EL (cell line): ENCODE measurements at regions not wholly inside any gene's neighbourhood (a gene's known extent, or its start where the extent isn't known, plus 50 kb on each side); places are given as distances from the start of the nearest gene placed in this dataset.

ENCODE experiments used
- DNase-seq: peaks from one replicate; pipeline ENCODE4 v3.0.0-alpha.2; 2016

- no peak for DNase-seq
These were observed 88.1 kb upstream of the STARD13 start for GRCh38 chr13:33373624-33374023.

- no peak for DNase-seq
These were observed 89.9 kb upstream of the STARD13 start for GRCh38 chr13:33375421-33375820.

- DNase-seq = no peak
These were observed 90.7 kb upstream of the STARD13 start for GRCh38 chr13:33376212-33376611.

- no peak for DNase-seq
These were observed 91.9 kb upstream of the STARD13 start for GRCh38 chr13:33377411-33377810.

- no peak for DNase-seq
These were observed 92.3 kb upstream of the STARD13 start for GRCh38 chr13:33377825-33378224.

- DNase-seq = no peak
These were observed 94.1 kb upstream of the STARD13 start for GRCh38 chr13:33379608-33380007.

- no peak for DNase-seq
These were observed 95.0 kb upstream of the STARD13 start for GRCh38 chr13:33380487-33381079.

- no peak for DNase-seq
These were observed 95.6 kb upstream of the STARD13 start for GRCh38 chr13:33381180-33381579.

GRCh38 chr13:33381906-33382305 is 96.4 kb upstream of the STARD13 start:
- DNase-seq = no peak

- no peak for DNase-seq
These were observed 98.4 kb upstream of the STARD13 start for GRCh38 chr13:33383724-33384577.

- DNase-seq = no peak
These were observed 102.9 kb upstream of the STARD13 start for GRCh38 chr13:33388286-33388998.

- DNase-seq = no peak
These were observed 107.3 kb upstream of the STARD13 start for GRCh38 chr13:33392794-33393405.

GRCh38 chr13:33394294-33394932 is 108.9 kb upstream of the STARD13 start:
- no peak for DNase-seq

- no peak for DNase-seq
These were observed 115.7 kb upstream of the STARD13 start for GRCh38 chr13:33401238-33401637.

- DNase-seq = no peak
These were observed 117.4 kb upstream of the STARD13 start for GRCh38 chr13:33402975-33403374.

- DNase-seq = no peak
These were observed 118.3 kb upstream of the STARD13 start for GRCh38 chr13:33403807-33404362.

- DNase-seq = no peak
These were observed 119.8 kb upstream of the STARD13 start for GRCh38 chr13:33405371-33405770.

- DNase-seq = no peak
These were observed 124.3 kb upstream of the STARD13 start for GRCh38 chr13:33409673-33410510.

- DNase-seq = no peak
These were observed 125.1 kb upstream of the STARD13 start for GRCh38 chr13:33410619-33411018.

GRCh38 chr13:33411312-33411711 is 125.8 kb upstream of the STARD13 start:
- DNase-seq = no peak

- no peak for DNase-seq
These were observed 130.3 kb upstream of the STARD13 start for GRCh38 chr13:33415822-33416221.
